Femur (tissue), 1 donor: ENCODE measurements at regions not wholly inside any gene's neighbourhood (a gene's known extent, or its start where the extent isn't known, plus 50 kb on each side); places are given as distances from the start of the nearest gene placed in this dataset.

ENCODE experiments used
- DNase-seq: peaks from one replicate; pipeline ENCODE4 v3.0.0-alpha.2; 2017

GRCh38 chr15:27670486-27671209, 428.5 kb downstream of the OCA2 start:
- peak; percentile 34 for DNase-seq

DNA sequence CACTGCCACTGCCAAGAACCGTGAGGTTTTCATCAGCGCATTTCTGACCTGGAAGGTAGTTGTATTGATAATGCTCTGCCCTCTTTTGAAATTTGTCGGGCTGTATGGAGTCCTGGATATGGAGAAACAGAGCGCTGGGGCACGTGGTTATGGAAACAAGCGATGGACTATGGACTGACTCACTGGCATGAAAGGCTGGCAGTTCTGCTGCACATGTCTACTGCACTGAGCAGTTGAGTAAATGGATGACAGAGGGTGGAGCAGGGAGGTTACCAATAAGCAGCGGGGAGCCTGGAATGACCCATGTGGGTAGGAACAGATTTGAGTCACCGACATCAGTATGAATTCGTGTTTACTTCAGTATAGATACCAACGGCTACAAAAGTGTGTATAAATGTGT, 429.5 kb downstream of the OCA2 start:
- no peak for DNase-seq

- DNase-seq, result no peak
Observed at GRCh38 chr15:27668471-27669220, 430.5 kb downstream of the OCA2 start.

DNA sequence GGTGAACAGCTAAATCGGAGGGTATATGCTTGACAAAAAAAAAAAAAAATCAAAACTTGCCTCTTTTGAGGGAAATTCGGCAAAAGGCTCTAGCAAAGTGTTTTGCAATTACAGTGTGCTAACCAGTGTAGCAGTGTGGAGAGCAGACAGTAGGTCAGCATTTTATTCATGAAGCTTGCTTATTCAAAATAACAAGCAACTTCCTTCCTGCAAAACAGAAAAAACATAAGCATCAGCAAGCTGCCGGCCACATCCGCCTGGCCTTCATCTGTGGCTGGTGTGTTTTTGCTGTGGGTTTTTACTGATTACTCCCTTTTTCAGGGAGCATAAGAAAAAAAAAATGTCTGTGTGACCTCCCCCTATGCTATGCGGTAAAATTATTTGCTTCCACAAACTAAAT, 434.1 kb downstream of the OCA2 start:
- DNase-seq, result no peak

GRCh38 chr15:27662892-27663291, 436.2 kb downstream of the OCA2 start:
- no peak for DNase-seq

DNA sequence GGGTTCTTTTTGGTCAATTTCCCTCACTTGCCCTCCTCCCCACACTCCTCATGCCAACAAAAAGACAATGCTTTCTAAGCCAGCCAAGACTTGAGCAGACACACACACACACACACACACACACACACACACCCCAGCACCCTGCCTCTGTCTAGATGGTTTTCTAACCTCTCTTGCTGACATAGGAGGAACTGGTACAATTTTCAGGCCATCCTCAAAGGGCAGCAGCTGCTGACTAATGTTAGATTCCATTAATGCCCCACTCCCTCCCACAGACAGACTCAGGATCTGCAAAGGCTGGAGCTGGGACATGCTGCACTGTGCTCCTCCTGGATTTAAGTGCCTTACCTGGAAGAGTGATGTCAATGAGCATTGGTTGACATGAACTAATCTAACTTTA, 438.4 kb downstream of the OCA2 start:
- DNase-seq, result no peak

DNA sequence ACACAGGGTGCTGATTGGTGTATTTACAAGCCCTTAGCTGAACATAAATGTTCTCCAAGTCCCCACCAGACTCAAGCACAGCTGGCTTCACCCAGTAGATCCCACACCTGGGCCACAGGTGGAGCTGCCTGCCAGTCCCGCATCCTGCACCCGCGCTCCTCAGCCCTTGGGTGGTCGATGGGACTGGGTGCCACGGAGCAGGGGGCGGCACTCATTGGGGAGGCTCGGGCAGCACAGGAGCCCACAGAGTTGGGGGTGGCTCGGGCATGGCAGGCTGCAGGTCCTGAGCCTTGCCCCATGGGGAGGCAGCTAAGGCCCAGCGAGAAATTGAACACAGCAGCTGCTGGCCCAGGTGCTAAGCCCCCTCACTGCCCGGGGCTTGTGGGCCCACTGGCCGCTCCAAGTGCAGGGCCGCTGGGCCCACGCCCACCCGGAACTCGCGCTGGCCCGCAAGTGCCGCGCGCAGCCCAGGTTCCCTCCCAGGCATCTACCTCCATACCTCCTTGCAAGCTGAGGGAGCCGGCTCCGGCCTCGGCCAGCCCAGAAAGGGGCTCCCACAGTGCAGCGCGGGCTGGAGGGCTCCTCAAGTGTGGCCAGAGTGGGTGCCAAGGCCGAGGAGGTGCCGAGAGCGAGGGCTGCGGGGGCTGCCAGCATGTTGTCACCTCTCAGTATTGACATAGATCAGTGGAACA, 442.7 kb downstream of the OCA2 start:
- no peak for DNase-seq

DNA sequence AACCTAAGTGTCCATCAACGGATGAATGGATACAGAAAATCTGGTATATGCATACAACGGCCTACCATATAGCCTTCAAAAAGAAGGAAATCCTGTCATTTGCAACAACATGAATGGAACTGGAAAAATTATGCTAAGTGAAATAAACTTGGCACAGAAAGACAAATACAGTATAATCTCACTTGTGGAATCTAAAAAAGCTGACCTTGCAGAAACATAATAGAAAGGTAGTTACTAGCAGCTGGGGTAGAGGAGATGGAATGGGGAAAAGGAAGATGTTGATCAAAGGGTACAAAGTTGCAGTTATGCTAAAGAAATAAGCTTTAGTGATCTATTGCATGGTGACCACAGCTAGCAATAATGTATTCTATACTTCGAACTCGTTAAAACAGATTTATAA, 444.1 kb downstream of the OCA2 start:
- DNase-seq, result no peak

GRCh38 chr15:27650244-27650643, 448.9 kb downstream of the OCA2 start:
- DNase-seq, result no peak

DNA sequence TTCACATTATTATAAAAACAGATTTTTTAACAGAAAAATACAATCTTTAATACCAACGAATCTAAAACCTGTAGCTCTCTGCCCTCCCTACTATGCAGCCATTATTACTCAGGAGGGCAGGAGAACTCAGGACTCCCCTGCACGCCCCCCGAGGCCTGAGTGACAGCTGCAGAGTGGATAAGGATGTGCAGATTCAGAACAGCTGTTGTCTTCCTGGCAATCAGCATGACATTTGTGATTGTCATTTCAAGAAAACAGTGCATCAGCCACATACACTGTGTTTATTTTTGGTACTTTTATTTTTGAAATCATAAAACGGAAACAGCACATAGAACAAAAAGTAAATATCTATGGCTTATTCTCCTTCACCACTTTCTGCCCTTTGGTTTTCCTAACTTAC, 450.8 kb downstream of the OCA2 start:
- no peak for DNase-seq

- no peak for DNase-seq
Observed at GRCh38 chr15:27646531-27646930, 452.6 kb downstream of the OCA2 start.

DNA sequence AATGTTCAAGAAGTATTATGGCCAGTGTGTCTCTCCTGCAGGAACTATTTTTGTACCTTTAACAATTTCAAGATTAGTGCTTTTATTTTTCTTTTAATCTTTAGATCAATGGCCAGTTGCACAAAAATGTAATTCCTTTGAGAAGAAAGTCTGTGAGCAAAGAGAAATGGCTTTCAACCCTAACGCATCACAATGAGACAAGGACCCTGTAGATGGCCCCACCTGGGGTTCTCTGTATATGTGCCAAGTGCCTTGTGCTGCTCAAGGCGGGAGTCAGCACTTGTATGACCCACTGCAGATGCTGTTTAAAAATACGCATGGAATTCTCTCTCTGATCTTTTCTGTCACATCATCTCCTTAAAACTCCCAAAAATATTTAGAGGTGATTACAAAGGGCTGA, 453.4 kb downstream of the OCA2 start:
- DNase-seq, result no peak

- DNase-seq, result no peak
Observed at GRCh38 chr15:27642981-27643380, 456.1 kb downstream of the OCA2 start.

DNA sequence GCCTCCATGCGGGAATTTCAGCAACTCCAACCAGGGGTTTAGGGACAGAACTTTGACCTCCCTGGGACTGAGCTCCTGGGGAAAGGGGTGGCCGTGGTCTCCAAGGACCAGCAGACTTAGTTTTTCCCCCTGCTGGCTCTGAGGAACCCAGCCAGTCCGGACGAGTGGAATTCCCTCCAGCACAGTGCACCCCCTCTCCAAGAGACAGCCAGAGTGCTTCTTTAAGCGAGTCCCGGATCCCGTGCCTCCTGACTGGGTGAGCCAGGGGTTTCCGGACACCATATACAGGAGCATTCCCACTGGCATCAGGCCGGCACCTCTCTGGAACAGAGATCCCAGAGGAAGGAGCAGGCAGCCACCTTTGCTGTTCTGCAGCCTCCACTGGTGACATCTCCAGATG, 459.5 kb downstream of the OCA2 start:
- DNase-seq, result no peak

GRCh38 chr15:27638958-27639357, 460.2 kb downstream of the OCA2 start:
- no peak for DNase-seq

DNA sequence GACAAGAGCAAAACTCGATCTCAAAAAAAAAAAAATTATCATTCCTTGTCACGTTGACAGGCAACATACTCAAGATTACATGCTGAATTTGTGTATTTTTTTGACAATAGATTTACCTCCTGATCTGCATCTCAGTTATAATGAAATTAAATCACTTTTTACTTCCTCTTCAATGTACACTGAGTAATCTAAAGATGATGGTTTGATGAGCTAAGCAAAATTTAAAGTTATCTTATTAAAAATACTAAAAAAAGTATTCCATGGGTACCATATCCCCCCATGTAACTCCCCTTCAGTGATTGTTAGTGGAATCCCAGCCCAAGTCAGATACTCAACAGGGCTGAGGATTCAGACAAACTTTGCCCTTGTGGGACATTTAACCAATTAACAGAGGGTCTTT, 463.2 kb downstream of the OCA2 start:
- DNase-seq, result no peak

- DNase-seq, result no peak
Observed at GRCh38 chr15:27628486-27628885, 470.6 kb downstream of the OCA2 start.

GRCh38 chr15:27627623-27628022, 471.5 kb downstream of the OCA2 start:
- DNase-seq, result no peak

DNA sequence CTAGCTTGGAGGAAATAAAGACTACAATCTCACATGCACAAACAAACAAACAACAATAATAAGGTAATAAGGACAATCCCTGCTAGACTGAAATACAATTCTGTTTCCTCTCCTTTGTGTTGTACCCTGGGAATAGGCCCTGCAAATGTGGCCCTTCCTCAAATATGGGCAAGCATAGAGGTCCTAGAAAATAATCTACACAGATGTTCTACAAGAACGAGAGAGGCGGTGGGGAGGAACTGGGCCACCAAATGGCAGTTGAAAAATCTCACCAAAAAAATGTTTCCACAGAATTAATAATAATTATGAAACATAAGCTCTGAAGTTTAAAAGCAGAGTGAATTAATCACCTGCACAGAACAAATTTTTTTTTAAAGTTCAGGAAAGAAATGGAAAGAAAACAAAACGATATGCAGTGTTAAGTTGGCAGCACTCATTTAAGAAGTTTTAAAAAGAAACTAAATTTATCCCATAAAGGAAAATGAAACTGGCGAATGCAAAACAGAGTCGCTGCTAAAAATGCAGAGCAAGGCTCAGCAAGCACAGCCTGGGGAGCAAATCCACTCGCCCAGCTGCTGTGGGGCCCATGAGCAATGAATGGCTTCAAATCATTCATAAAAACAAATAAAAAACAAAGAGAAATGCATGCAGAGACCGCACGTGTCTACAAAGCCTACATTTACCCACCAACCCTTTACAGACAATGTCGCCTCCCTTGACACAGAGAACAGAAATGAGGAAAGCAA, 475.4 kb downstream of the OCA2 start:
- DNase-seq, result no peak

DNA sequence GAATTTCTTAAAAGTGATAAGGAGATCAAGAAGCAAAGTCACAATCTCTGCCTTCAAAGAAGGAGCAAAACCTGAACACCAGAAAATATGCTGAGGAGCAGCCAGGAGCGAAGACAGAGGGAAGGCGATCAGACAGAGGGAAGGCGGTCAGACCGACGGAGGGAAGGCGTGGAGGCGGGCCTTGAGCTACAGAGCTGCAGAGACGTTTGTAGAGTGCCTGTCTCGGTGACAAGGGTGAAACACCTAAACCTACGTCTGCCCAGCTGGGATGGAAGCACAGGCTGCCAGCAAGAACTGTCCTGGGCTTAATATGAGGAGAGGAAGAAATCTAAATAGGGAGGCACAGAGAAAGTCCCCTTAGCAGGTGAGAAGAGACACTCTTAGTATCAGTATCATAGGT, 476.0 kb downstream of the OCA2 start:
- no peak for DNase-seq

DNA sequence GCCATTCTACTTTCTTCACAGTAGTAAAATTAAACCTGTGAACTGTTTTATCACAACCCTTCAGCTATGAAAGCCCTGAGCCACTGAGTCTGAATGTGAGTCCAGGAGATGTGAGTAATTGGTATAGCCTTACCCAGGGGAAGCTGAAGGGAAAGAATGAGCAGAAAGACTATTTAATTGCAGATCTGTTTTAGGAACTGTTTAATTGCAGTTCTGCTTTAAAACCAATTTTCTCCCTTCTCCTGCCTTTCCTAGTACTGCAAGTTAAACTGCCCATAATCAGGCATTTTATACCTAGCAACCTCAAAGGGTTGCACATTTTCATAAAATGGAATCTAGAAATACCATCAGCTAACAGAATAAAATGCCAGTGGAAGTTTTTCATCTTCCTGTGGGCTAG, 476.7 kb downstream of the OCA2 start:
- DNase-seq, result no peak

DNA sequence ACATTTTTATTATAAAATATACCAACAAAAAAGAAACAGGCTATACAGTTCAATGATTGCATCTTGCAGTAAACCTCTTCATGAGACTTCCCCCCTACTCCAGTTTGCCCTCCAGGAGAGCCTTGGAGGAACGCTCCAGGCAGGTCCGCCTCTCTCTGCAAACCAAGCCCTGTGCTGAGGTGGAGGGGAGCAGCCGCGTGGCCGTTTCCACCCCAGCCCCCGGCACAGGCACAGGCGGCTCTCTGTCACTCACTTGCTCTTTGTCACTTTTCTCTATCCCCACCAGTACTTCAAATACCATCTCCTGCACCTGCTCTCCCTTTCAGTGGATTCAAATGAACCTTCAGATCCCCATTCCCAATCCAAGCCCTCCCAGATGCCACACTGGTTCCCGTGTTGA, 479.9 kb downstream of the OCA2 start:
- no peak for DNase-seq

- DNase-seq, result no peak
Observed at GRCh38 chr15:27617013-27617412, 482.1 kb downstream of the OCA2 start.
